CD4-positive, alpha-beta T cell treated with Interferon alpha-2 for 1 hour (primary cell): ENCODE measurements at regions not wholly inside any gene's neighbourhood (a gene's known extent, or its start where the extent isn't known, plus 50 kb on each side); places are given as distances from the start of the nearest gene placed in this dataset.
"Not testable (repeated sequence)": the region's sequence is repeated elsewhere in the genome, so short reads cannot be mapped to it uniquely, and the experiment has no call there.

Source experiments
- DNase-seq, 2 donors: peaks; one replicate each; pipeline ENCODE4 v3.0.0-alpha.2; 2020 to 2022

- not testable (repeated sequence) for DNase-seq
Measured at GRCh38 chr6:75031102-75031501, 174.8 kb downstream of the COL12A1 start.

GRCh38 chr6:75029333-75029732 is 176.5 kb downstream of the COL12A1 start:
- DNase-seq: no peak

- no peak for DNase-seq
Measured at GRCh38 chr6:75025371-75025770, 180.5 kb downstream of the COL12A1 start.

GRCh38 chr6:75024828-75025227 is 181.0 kb downstream of the COL12A1 start:
- DNase-seq: no peak

GRCh38 chr6:75023634-75024033 is 182.2 kb downstream of the COL12A1 start:
- no peak for DNase-seq

GRCh38 chr6:75020971-75021370 is 184.9 kb downstream of the COL12A1 start:
- DNase-seq: no peak

GRCh38 chr6:75020376-75020775 is 185.5 kb downstream of the COL12A1 start:
- no peak for DNase-seq

- DNase-seq: no peak
Measured at GRCh38 chr6:75012018-75012417, 193.8 kb downstream of the COL12A1 start.

DNA sequence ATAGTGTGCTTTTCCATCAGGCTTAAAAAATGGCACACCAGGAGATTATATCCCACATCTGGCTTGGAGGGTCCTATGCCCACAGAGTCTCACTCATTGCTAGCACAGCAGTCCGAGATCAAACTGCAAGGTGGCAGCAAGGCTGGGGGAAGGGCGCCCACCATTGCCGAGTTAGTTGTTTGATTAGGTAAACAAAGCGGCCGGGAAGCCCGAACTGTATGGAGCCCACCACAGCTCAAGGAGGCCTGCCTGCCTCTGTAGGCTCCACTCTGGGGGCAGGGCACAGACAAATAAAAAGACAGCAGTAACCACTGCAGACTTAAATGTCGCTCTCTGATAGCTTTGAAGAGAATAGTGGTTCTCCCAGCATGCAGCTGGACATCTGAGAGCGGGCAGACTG is 201.9 kb downstream of the COL12A1 start:
- DNase-seq: not testable (repeated sequence)

DNA sequence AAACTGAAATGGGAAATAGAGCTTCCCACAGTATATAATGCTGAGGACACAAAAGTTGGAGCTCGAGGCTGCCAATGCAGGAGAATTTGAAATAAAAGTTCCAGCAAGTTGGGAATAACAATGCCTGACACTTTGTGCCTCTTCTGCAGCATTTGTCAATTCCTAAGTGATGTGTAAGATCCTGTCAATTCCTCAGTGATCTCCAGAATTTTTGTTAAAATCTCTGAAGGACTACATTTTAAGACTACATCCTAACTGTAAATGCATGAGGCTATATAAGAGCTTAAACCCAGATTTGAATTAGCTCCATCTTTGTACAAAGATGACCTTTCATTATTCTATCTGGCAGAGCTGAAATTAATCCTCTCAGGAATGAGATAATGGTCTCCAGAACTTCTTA is 208.2 kb downstream of the COL12A1 start:
- DNase-seq: no peak

GRCh38 chr6:74993136-74993535 is 212.7 kb downstream of the COL12A1 start:
- DNase-seq: no peak

DNA sequence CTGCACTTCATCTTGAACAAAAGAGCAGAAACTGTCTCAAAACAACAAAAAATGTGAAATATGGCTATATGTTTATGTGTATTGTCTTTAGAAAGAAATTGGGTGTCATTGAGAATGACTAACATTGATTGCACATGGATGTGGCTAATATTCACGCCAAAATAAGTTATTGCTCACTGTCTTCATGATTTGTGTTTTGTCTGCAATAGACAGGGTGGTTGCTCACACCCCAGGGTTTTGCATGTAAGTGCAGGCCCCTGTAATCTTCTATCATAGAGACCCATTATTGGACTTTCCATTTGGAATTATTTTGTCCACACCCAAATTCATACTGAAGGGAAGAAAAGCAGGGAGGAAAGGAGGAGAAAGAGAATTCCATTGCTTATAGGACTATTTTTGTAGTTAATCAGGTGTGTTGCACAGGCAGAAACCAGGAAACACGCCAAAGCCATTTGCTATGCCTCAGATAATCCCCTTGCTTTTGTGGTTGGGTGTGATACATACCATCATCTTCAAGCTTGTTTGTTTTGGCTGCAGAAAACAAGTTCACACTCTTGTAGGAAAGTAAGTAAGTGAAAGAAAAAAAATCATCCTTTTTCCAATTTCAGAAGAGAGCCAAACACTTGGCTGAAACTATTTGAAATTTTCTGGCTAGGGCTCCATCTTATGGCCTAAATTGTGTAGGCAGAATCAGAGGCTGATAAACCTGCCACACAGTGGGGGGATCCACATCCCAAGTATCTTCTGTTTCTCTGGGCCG is 214.1 kb downstream of the COL12A1 start:
- DNase-seq: no peak

DNA sequence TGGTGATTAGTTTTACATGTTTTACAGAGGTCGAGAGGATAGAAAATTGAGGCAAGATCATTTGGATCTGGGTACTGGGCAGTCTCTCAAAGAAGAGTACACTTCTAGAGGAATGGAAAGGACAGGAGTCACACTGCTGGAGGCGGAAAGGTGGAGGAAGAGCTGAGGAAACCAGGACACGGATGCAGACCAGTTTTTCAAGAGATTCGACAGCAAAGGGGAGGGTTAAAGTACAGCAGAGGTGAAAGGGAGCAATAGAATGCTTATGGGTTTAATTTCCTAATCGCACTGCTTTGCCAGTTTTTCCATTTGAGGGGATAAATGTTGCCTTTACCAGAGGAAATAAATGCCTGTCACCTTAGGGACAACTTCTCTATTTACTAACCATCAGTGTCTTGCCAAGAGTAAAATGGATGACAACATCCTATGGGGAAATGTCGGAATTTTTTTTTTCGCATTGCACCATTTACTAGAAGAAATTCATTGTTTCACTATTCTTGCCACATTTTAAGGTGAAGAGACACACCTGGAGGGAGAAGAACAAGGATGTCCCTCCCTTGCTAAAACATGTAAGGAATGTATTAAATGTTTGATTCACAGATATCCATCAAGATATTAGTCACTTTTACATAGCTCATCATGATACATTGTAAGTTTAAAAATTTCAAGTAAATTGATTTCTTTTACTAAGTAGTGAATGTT is 226.6 kb downstream of the COL12A1 start:
- DNase-seq: no peak

DNA sequence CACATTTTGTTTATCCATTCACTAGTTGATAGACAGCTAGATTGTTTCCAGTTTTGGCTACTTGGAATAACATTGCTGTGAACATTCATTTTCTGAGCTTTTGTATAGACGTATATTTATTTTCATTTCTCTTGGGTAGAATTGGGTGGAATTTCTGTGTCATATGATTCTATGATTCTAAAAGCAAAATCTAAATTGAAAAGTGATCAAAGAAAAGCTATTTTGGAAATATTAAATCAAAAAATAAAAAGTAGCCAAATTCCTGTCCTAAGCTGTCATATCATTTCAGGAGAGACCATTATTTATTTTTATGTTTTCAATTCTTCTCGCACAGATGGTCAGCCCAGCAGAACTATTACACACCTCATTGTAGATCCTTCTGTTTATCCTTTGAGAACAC is 229.2 kb downstream of the COL12A1 start:
- DNase-seq: no peak

DNA sequence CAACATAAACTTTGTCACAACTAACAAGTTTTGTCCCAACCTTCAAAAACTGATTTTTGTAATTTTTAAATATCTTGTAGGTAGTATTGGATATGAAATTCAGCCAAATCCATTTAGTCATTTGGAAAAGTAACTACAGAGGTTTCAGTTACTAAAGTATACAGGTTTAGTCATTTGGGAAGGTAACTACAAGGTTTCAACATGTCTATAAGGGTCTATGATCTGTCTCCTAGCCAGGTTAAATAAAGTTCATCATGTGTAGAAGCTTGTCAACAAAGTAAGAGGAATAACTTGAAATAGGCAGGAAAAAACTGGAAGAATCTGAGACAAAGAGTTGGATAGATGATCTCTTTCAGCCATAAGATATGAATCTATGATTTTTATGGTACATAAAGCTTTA is 229.8 kb downstream of the COL12A1 start:
- no peak for DNase-seq

- DNase-seq: no peak
Measured at GRCh38 chr6:74973591-74973990, 232.3 kb downstream of the COL12A1 start.

DNA sequence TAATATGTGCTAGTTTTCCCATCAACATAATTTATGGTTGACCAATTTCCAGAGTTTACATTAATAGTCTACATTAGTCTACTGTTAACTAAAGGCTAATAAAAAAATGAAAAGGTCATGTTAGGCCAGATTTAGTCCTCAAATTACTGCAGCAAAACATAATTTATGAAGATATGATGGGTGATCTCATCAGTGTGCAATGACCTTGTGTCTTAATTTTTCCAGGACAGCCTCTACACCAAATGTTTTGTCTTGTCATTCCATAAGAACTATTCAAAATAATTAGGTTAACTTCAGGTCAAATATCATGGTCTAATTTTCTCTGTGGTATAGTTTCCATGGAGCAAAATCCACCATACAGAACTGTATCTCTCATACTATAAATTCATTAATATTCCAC is 234.2 kb downstream of the COL12A1 start:
- no peak for DNase-seq

DNA sequence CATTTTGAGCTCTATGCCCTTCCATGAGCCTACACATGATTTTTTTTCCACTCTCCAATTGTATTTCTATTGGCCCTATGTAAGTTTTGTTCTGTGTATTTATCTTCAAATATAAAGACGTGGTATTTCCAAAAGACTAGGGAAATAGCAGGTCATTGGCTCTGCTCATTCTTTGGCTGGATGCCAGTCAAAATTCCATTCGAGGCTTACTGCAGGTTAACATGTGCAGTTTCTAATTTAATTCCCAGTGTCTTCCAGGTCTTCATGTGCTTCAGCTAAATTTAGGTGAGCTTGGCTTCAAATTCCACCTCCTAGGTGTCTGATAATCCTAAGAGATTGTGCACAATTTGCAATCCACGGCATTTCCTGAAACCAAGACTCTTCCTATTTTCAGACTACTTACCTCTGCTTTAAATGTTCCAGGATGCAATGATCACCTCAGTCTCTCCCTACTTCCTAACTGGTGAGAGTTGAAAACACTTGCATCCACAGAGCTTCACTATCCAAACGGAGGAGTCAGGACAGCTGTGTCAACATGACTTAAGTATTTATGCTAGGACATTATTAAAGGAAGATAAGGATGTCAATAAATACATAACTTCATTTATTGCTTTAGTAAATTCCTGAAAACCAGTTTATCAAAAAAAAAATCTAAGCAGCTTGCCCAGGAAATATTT is 236.1 kb downstream of the COL12A1 start:
- no peak for DNase-seq

DNA sequence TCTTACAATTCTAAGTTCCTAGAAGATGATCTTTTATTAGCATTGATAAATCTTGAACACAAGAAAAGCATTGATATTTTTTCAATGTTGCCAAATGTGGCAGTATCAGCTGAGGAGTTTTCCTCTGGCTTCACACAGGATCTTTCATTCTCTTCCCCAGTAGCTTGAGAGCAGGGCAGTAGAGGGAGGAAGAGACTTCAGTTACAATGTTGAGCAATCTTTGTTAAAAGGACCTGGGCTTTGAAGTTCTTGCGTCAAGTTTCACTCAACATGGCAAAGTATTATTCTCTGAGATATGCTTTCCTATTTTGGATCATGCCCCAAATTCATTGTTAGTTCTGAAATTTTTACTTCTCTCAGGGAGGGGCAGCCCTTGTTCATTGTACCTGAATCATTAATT is 238.0 kb downstream of the COL12A1 start:
- DNase-seq: no peak

DNA sequence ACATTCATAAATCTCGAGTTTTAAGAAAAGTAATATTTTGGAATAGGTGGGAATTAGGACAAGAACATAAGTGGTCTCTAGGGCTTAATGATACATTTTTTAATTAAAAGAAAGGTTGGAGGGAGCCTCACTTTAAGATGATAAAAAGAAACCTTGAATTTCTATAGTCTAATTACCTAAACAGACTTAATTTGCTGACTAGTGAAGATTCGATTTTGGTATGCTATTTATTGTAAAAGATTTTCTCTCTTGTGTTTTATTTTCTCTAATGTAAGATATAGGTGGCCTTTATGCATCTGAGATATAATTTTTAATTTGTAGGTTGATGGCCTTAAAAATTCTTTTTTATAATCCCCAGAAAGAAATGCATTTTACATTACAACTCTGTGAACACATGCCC is 239.1 kb downstream of the COL12A1 start:
- no peak for DNase-seq

- no peak for DNase-seq
Measured at GRCh38 chr6:74964871-74965441, 240.9 kb downstream of the COL12A1 start.

GRCh38 chr6:74956559-74957428 is 249.1 kb downstream of the COL12A1 start:
- DNase-seq: no peak

- no peak for DNase-seq
Measured at GRCh38 chr6:74953708-74954107, 252.1 kb downstream of the COL12A1 start.
